HepG2 (cell line): ENCODE measurements at regions not wholly inside any gene's neighbourhood (a gene's known extent, or its start where the extent isn't known, plus 50 kb on each side); places are given as distances from the start of the nearest gene placed in this dataset.
A peak's percentile ranks its signal among the peaks of the same experiment; 100 is the strongest.

Experiments
- ATF1 ChIP-seq: IDR thresholded peaks from 2 replicates; pipeline ENCODE4 v1.6.1; 2016; ENCODE audit warnings: mild to moderate bottlenecking, control low read depth
- CTCF ChIP-seq: sonication (generic); formaldehyde crosslinking; IDR thresholded peaks from 2 replicates; pipeline ENCODE4 v1.5.0; 2020; ENCODE audit warnings: mild to moderate bottlenecking, missing genetic modification reagents, moderate library complexity
- IRF2 ChIP-seq: IDR thresholded peaks from 2 replicates; pipeline ENCODE4 v1.6.1; 2018; ENCODE audit warnings: missing genetic modification reagents, missing compliant biosample characterization
- MAFG ChIP-seq: sonication (generic); formaldehyde crosslinking; IDR thresholded peaks from 2 replicates; pipeline ENCODE4 v1.5.1; 2020; ENCODE audit warnings: mild to moderate bottlenecking, missing genetic modification reagents
- MTA1 ChIP-seq: sonication (generic); formaldehyde crosslinking; IDR thresholded peaks from 2 replicates; pipeline ENCODE4 v1.4.0; 2020; ENCODE audit warnings: missing genetic modification reagents, mild to moderate bottlenecking, borderline replicate concordance
- REXO4 ChIP-seq: sonication (generic); formaldehyde crosslinking; IDR thresholded peaks from 2 replicates; pipeline ENCODE4 v1.8.0; 2022; ENCODE audit warnings: missing genetic modification reagents, mild to moderate bottlenecking, borderline replicate concordance
- SMC3 ChIP-seq: IDR thresholded peaks from 2 replicates; pipeline ENCODE4 v1.6.1; 2011; ENCODE audit warnings: low read length, improper control_type of control experiment
- STAG1 ChIP-seq: sonication (generic); formaldehyde crosslinking; IDR thresholded peaks from 2 replicates; pipeline ENCODE4 v1.4.0; 2020; ENCODE audit warnings: missing genetic modification reagents
- TAF15 ChIP-seq: fragments of 200-400 bp; formaldehyde crosslinking; IDR thresholded peaks from one replicate; pipeline ENCODE4 v1.6.1; 2018; ENCODE audit warnings: mild to moderate bottlenecking, low read depth, low read length; ENCODE audit not compliant: poor library complexity, severe bottlenecking
- ZFP1 ChIP-seq: IDR thresholded peaks from 2 replicates; pipeline ENCODE4 v1.6.1; 2016
- ZFP82 ChIP-seq: sonication (generic); formaldehyde crosslinking; IDR thresholded peaks from 2 replicates; pipeline ENCODE4 v1.5.1; 2020; ENCODE audit warnings: mild to moderate bottlenecking, missing genetic modification reagents, borderline replicate concordance
- ZFP90 ChIP-seq: sonication (generic); formaldehyde crosslinking; IDR thresholded peaks from 2 replicates; pipeline ENCODE4 v1.8.0; 2022; ENCODE audit warnings: missing genetic modification reagents, mild to moderate bottlenecking, inconsistent platforms, borderline replicate concordance
- ZNF205 ChIP-seq: IDR thresholded peaks from 2 replicates; pipeline ENCODE4 v1.6.1; 2018; ENCODE audit warnings: missing biosample characterization, missing genetic modification reagents
- ZNF251 ChIP-seq: sonication (generic); formaldehyde crosslinking; IDR thresholded peaks from 2 replicates; pipeline ENCODE4 v1.9.0; 2021; ENCODE audit warnings: mild to moderate bottlenecking, missing genetic modification reagents
- ZNF30 ChIP-seq: sonication (generic); formaldehyde crosslinking; IDR thresholded peaks from 2 replicates; pipeline ENCODE4 v1.5.0; 2020; ENCODE audit warnings: mild to moderate bottlenecking, missing genetic modification reagents
- ZSCAN21 ChIP-seq: sonication (generic); formaldehyde crosslinking; IDR thresholded peaks from 2 replicates; pipeline ENCODE4 v1.8.0; 2022; ENCODE audit warnings: mild to moderate bottlenecking, missing genetic modification reagents, moderate library complexity, borderline replicate concordance

GRCh38 chr6:141309295-141309694 is 823.4 kb upstream of the GJE1 start (continued):
- TF ChIP-seq CTCF (CRISPR knock-in tag) (peak; percentile 33; the same call in 1 of the 2 replicates), IRF2 (no peak), ZNF30 (CRISPR knock-in tag) (no peak), MAFG (CRISPR knock-in tag) (no peak), MTA1 (CRISPR knock-in tag) (no peak), REXO4 (CRISPR knock-in tag) (no peak), ZNF251 (CRISPR knock-in tag) (no peak), ZFP90 (no peak), STAG1 (CRISPR knock-in tag) (peak; percentile 46; the same call in 1 of the 2 replicates), ZFP82 (CRISPR knock-in tag) (no peak), ZSCAN21 (CRISPR knock-in tag) (no peak), ZNF205 (CRISPR knock-in tag) (no peak), SMC3 (peak; percentile 32; the same call in 1 of the 2 replicates), ZFP1 (no peak), ATF1 (CRISPR knock-in tag) (0 out of 2 replicates have a peak, but pooled peaks have one; percentile 19), TAF15 (no peak)
